TTC549 (cell line): ENCODE measurements at regions not wholly inside any gene's neighbourhood (a gene's known extent, or its start where the extent isn't known, plus 50 kb on each side); places are given as distances from the start of the nearest gene placed in this dataset.
A peak's percentile ranks its signal among the peaks of the same experiment; 100 is the strongest.

Source experiments
- FAIRE-seq: peaks from 2 replicates; lab custom pipeline; 2012; peaks lifted over from hg19 to GRCh38; lab: Jason Lieb, UNC

GRCh38 chr4:167290678-167291077 is 56.4 kb upstream of the SPOCK3 start:
- peak; percentile 72 for FAIRE-seq

GRCh38 chr4:167308876-167309275 is 74.6 kb upstream of the SPOCK3 start:
- no peak for FAIRE-seq

- no peak for FAIRE-seq
These were observed 87.0 kb upstream of the SPOCK3 start for GRCh38 chr4:167321299-167321698.

GRCh38 chr4:167339781-167340180 is 105.5 kb upstream of the SPOCK3 start:
- FAIRE-seq: no peak

- FAIRE-seq: no peak
These were observed 125.4 kb upstream of the SPOCK3 start for GRCh38 chr4:167359711-167360110.

- FAIRE-seq: no peak
These were observed 145.0 kb upstream of the SPOCK3 start for GRCh38 chr4:167379076-167379835.

DNA sequence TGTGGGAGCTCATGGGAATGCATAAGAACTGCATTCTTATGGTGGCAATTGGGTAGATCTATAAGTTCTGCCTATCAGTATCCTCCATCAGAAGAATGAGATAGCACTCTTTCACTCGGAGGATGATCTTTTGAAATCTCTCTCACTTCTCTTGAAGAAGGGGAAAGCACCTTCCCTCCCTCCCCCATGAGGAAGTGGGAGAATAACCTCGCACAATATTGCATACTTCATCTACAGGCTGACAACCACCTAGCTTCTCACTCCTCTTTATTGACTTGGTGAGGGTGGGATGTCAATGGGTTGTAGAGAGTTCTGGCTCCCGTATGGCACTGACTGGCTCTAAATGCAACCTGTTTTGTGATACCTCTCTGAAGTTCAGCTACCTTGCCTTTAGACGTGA is 146.7 kb upstream of the SPOCK3 start:
- no peak for FAIRE-seq

DNA sequence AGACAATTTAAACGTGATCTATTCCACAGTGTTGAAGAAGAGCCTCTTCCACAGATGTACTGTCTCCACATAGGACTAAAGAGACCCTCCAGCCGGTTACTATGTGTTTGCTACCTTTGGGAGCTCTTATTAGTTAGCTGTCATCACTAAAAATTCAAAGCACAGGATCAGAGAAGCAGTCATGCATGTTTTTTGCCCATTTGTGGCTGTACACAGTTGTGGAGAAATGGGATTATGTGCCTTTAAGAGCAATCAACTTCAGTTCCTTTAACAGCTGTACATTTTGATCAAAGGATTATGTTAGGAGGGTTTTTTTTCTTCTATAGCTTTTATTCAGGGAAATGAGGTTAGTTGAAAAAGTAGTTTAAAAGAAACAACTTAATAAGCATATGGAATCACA is 149.0 kb upstream of the SPOCK3 start:
- FAIRE-seq: no peak

GRCh38 chr4:167397586-167397985 is 163.3 kb upstream of the SPOCK3 start:
- no peak for FAIRE-seq

DNA sequence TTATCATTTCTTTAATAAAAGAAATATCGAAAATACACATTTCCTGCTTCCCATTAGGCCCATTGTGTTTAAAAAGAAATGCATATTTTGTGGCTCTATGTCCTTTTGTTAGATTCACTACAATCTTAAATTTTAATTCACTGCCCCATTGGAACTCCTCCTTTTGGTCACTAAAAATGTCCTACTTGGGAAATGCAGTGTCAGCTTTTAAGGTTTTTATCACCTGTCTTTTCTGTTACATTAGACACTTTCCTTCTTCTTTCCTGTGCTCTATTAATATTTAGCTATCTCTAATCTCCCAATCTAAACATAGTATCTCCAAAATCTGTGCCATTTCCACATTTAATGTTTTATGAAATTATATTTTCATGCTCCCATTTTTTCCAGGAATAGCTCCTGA is 164.9 kb upstream of the SPOCK3 start:
- no peak for FAIRE-seq

- no peak for FAIRE-seq
These were observed 171.9 kb upstream of the SPOCK3 start for GRCh38 chr4:167406181-167406580.

DNA sequence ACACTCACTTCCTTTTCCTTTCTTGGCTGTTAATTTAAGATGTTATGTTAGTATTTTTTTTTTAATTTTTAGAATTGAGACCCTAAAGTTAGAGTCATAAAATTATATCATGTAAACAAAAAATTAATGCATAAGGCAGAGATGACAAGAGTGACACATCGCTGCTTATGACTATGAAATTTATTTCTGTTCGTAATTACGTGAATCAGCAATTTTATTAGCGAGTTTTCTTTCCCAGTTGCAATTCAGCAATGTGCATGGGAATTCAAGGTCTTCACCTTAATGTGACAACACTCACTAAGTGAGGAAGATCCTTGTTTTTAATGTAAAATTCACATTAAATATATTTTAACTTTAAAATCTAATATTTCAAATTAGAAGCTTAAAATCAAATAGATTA is 181.2 kb upstream of the SPOCK3 start:
- FAIRE-seq: no peak

DNA sequence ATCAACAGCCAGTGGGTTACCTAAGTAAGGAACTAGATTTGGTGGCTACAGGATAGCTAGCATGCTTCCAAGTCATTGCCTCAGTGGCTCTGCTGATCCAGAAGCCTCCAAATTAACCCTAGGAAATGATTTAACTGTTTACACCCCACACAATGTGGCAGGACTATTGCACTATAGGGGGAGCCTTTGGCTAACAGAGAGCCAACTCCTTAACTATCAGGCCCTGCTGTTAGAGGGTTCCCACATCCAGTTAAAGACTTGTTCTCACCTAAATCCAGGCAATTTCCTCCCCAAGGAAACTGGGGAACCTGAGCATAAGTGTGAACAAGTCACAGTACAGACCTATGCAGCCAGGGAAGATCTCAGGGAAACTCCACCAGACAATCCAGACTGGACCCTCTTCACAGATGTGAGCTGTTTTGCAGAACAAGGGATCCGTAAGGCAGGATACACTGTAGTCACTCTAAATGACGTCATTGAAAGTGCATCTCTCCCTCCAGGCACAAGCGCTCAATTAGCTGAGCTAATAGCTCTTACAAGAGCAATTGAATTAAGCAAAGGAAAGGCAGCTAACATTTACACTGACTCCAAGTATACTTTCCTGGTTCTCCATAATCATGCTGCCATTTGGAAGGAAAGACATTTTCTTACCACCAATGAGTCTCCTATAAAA is 185.3 kb upstream of the SPOCK3 start:
- FAIRE-seq: no peak

DNA sequence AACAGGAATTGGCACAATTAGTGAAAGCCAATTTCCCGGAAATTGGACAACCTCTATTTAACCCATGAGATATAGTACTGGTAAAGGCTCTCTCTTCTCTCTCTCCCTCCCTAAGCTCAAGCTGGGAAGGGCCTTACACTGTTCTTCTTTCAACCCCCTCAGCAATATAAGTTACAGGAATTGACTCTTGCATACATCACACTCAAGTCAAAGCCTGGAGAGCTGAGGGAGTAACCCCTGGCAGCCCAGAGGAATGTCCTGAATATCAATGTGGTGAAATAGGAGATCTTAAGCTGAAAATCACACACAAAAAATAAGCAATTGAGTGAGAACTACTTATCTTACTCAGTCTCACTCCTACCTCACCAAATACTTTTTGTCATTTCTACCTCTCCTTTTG is 186.9 kb upstream of the SPOCK3 start:
- no peak for FAIRE-seq

DNA sequence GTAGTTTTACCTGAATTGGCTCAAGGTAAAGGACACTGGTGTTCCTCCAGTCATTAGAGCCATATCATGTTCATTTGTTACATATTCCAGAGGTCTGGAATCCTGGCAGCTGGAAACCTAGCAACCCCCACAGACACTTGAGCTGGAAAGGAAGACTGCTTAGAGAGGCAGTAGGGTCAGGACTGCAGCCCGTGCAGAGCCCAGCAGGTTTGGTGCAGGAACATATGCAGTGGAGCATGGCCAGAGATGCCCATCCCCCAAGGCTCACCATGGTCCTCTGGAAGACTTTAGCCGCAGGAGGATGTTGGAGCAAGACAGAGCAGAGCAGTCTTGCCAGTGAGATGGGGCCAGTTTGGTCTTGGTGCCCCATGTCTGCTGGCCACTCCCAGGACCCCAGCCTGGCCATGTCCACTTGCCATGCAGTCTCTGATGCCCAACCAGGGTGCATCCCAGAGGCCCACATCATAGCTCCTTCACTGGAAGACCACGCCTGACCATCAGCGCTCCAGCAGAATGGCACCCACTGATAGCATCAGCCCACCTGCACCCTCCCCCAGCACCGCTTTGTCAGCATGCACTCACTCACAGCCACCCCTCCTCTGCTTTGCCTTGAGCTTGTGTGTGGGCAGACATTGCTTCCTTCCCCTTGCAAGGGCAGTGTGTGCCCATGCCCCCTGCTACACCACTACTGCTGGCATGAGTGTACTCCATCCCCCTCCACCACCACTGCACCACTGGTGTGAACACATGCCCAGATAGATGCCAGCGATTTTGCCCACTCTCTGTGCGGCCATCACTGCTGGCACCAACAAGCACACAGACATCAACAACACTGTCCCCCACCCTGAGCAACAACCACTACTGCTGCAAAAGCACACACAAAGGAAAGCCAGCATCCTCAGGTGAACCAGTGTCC is 190.3 kb upstream of the SPOCK3 start:
- no peak for FAIRE-seq

GRCh38 chr4:167428156-167428555 is 193.9 kb upstream of the SPOCK3 start:
- FAIRE-seq: no peak

GRCh38 chr4:167431371-167431770 is 197.1 kb upstream of the SPOCK3 start:
- no peak for FAIRE-seq

- FAIRE-seq: no peak
These were observed 201.5 kb upstream of the SPOCK3 start for GRCh38 chr4:167435786-167436185.

- FAIRE-seq: no peak
These were observed 209.5 kb upstream of the SPOCK3 start for GRCh38 chr4:167443841-167444240.

DNA sequence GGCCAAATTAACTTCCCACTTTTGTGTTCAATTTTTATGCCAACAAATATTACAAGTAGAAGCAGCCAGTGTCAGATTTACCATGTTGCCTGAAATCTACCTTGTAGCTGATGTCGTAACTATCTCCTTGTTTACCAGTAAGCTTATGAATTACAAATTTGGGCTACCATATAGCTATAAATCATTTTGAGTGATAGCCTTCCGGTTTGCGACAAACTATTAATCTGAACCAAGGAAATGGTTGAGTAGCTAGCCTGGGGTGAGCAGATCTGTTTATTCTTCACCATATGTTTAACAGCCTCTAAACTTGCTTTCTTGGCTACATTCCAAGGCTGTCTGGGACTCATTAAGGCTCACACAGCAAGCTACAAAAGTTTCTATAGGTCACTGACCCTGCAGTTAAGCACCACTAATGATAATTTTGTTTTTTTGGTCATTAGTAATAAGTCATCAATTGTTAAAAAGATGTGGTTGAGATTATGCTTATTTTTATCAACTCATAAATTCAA is 218.7 kb upstream of the SPOCK3 start:
- FAIRE-seq: no peak

DNA sequence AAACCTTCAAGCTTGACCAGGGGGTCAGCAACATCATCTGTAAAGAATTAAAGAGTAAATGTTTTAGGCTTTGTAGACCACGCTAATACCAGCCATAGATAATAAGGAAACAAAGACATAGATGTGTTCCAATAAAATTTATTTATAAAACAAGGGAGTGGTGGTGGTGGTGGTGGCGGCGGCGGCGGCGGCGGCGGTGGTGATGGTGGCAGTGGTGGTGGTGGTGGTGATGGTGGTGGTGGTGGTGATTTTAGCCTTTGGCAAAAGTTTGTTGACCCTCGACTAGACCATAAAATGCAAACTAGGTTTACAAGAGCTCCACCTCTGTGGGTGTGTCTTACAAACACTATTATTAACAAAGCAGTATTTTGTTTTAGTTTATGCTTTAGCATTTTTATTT is 222.3 kb upstream of the SPOCK3 start:
- no peak for FAIRE-seq

GRCh38 chr4:167469436-167469835 is 235.1 kb upstream of the SPOCK3 start:
- FAIRE-seq: no peak

GRCh38 chr4:167475951-167476350 is 241.7 kb upstream of the SPOCK3 start:
- no peak for FAIRE-seq
